Upper lobe of left lung (tissue), 6 donors: ENCODE measurements at regions not wholly inside any gene's neighbourhood (a gene's known extent, or its start where the extent isn't known, plus 50 kb on each side); places are given as distances from the start of the nearest gene placed in this dataset.

ENCODE experiments used
- ATAC-seq, 2 donors: fragments of 200-7000 bp; cut with Tn5 transposase; one replicate each; pipeline ENCODE4 v1.9.1; 2022; ENCODE audit warnings: mild to moderate bottlenecking in 2 of 2, moderate library complexity in 2 of 2; ENCODE audit not compliant: low FRiP score in 2 of 2
- DNase-seq, 2 donors: peaks; one replicate each; pipeline ENCODE4 v3.0.0-alpha.2; 2019 to 2020
- H3K27ac ChIP-seq, 4 donors: fragments of 200-600 bp; sonication (generic); one replicate each; pipeline ENCODE4 v1.5.1; 2016 to 2019
- H3K27me3 ChIP-seq, 4 donors: fragments of 200-600 bp; sonication (generic); one replicate each; pipeline ENCODE4 v1.5.1; 2017 to 2019
- H3K36me3 ChIP-seq, 4 donors: fragments of 200-600 bp; sonication (generic); one replicate each; pipeline ENCODE4 v1.5.1; 2016 to 2019
- H3K4me1 ChIP-seq, 4 donors: fragments of 200-600 bp; sonication (generic); one replicate each; pipeline ENCODE4 v1.5.1; 2018 to 2019
- H3K4me3 ChIP-seq, 4 donors: fragments of 200-600 bp; sonication (generic); one replicate each; pipeline ENCODE4 v1.5.1; 2017 to 2019; ENCODE audit warnings: mild to moderate bottlenecking in 2 of 4, moderate library complexity in 1 of 4
- H3K9me3 ChIP-seq, 4 donors: fragments of 200-600 bp; sonication (generic); one replicate each; pipeline ENCODE4 v1.5.1; 2018 to 2019
- EP300 ChIP-seq, 4 donors: sonication (generic); formaldehyde crosslinking; IDR thresholded peaks; one replicate each; pipeline ENCODE4 v1.5.1; 2017; ENCODE audit warnings: antibody characterized with exemption in 4 of 4, control low read depth in 2 of 4
- POLR2A ChIP-seq, 4 donors: fragments of 450-650 bp; IDR thresholded peaks; one replicate each; pipeline ENCODE4 v1.5.1; 2016 to 2017; ENCODE audit warnings: antibody characterized with exemption in 4 of 4, mild to moderate bottlenecking in 2 of 4
- POLR2AphosphoS5 ChIP-seq, 2 donors: sonication (generic); formaldehyde crosslinking; IDR thresholded peaks; one replicate each; pipeline ENCODE4 v1.5.1; 2017; ENCODE audit warnings: antibody characterized with exemption in 2 of 2
- whole genome bisulfite sequencing, 2 donors: methylation state at CpG; one replicate each; pipeline ENCODE4 v1.1.5; 2017 to 2018; 5-methylcytosine and 5-hydroxymethylcytosine counted together
- TF ChIP-seq, protein P1 (sequence below), 6 experiments: fragments of 450-650 bp in 4 of 6; fragments of 200-600 bp in 2 of 6; sonication (generic) in 2 of 6; IDR thresholded peaks; one replicate each; pipeline ENCODE4 v1.5.1; 2016 to 2019; ENCODE audit warnings: antibody characterized with exemption in 6 of 6
- donor health status: DM: no; HTN: no; CAD: no; lungs with moderate emphysema.
- donor health status: DM: no; HTN: yes; CAD: no; lungs with severe emphysema.

DNA sequence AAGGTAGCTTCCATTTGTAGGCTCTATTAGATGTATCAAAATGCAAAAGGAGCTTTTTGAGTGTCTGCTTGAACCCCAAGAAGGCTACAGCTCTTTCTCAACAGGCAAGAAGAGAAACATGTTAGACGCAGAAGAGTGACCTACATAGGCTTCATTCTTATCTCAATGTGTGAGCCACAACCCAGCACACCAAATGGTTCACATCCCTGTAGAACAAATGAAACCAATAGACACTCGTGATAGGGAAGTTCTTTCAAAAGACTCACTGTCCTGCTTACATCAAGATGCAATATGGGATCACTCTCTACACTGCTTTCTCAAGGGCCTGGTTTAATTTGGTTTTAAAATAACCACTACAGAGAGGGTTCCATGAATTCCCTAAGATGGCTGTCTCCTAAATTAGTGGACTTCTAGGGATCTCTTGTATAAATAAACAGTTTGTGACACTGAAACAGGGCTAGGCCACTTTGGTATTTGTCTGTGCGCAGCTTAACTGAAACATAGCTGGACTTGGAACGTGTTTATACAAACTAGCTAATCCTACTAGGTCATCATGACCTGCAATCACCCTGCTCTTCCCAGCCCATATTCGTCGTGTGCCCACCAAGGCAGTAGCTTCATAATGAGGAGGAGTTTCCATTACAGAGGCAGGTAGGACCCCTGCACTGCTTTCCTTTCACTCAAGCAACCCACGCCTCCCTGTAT, 225.4 kb upstream of the PREP start:
- DNase-seq (no peak), ATAC-seq (no peak)
- no peaks in the 10 kb centered on the region for H3K36me3 ChIP-seq
- 83 to 91% methylated on average over 7 of the region's 7 CpGs for WGBS, 2 donors
- no peaks in the 10 kb centered on the region for H3K4me1 ChIP-seq
- TF ChIP-seq, protein P1, sequence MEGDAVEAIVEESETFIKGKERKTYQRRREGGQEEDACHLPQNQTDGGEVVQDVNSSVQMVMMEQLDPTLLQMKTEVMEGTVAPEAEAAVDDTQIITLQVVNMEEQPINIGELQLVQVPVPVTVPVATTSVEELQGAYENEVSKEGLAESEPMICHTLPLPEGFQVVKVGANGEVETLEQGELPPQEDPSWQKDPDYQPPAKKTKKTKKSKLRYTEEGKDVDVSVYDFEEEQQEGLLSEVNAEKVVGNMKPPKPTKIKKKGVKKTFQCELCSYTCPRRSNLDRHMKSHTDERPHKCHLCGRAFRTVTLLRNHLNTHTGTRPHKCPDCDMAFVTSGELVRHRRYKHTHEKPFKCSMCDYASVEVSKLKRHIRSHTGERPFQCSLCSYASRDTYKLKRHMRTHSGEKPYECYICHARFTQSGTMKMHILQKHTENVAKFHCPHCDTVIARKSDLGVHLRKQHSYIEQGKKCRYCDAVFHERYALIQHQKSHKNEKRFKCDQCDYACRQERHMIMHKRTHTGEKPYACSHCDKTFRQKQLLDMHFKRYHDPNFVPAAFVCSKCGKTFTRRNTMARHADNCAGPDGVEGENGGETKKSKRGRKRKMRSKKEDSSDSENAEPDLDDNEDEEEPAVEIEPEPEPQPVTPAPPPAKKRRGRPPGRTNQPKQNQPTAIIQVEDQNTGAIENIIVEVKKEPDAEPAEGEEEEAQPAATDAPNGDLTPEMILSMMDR (IDR thresholded peaks at IDR 0.05) = no peak
- no peak for TF ChIP-seq POLR2A (IDR thresholded peaks at IDR 0.05)
- TF ChIP-seq EP300 (IDR thresholded peaks at IDR 0.05) = no peak
- no peak for TF ChIP-seq POLR2AphosphoS5 (IDR thresholded peaks at IDR 0.05)
- H3K9me3 ChIP-seq = no peaks in the 10 kb centered on the region
- no peak overlapping the region for H3K4me3 ChIP-seq
- H3K27ac ChIP-seq = no peak overlapping the region
- H3K27me3 ChIP-seq = no peaks in the 10 kb centered on the region

DNA sequence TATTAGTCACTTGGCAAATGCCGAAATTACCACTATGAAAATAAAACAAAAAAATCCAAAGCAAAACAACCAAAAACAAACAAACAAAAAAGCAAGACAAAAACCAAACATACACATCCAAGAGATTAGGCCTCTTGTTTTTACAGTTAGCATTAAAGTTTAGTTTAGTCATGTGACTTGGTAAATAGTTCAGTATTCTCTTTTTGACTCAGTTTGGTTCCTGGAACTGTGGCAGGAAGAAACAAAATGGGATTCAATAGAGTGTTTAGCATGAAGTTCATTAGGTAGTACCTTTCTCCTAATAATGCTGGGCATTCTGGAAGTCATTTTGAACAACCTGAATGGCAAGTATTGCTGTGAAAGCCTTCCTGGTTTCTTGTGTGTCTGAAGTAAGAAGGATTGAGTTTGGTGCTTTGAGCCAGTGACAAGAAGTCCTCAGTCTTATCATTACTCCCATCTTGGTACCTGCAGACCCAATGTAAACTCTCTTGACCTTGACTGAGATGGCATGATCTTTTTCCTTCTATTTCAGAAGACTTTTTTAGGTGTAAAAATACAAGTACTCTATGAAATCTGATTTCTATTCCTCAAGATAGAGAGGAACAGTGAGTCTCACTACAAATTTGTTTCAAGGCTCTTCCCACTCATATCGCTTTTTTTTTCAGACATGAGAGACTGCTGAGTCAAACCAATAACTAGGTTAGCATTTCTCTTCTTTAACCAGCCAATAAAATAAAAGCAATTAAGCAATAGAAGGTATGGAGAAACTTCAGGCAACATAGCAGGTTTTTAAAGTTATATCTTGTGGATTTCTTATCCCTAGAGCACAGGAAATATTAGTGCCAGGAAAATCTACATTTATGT, 223.6 kb upstream of the PREP start:
- DNase-seq (no peak), ATAC-seq (no peak)
- no peak overlapping the region for H3K27ac ChIP-seq
- TF ChIP-seq POLR2AphosphoS5 (IDR thresholded peaks at IDR 0.05) = no peak
- no peak for TF ChIP-seq EP300 (IDR thresholded peaks at IDR 0.05)
- TF ChIP-seq POLR2A (IDR thresholded peaks at IDR 0.05) = no peak
- TF ChIP-seq, protein P1 (IDR thresholded peaks at IDR 0.05) = no peak
- WGBS, 2 donors = 94% methylated on average over 2 of the region's 2 CpGs
- H3K27me3 ChIP-seq = no peaks in the 10 kb centered on the region
- no peak overlapping the region for H3K4me3 ChIP-seq
- H3K9me3 ChIP-seq = no peaks in the 10 kb centered on the region
- H3K36me3 ChIP-seq = no peaks in the 10 kb centered on the region
- no peaks in the 10 kb centered on the region for H3K4me1 ChIP-seq

DNA sequence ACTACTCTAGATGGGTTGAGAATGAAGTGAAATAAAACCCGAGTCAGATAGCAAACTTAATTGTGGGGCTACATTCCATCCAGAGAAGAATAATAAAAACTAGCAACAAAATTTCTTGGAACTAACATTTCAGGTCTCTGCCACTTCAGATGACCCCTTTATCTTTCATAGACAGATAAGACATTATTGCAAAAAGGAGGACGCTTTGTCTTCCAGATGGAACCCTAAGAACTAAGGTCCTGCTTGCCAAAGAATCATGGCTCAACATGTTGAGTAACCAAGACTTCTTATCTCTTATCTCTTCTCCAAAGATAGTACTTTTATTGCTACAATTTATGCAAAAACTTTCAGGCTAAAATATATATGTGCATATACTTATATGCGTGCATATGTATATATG, 221.1 kb upstream of the PREP start:
- Histone ChIP-seq H3K27ac (no peak overlapping the region), H3K4me1 (no peaks in the 10 kb centered on the region), H3K9me3 (no peaks in the 10 kb centered on the region), H3K27me3 (no peaks in the 10 kb centered on the region), H3K4me3 (no peak overlapping the region), H3K36me3 (no peaks in the 10 kb centered on the region)
- DNase-seq (no peak), ATAC-seq (no peak)
- no peak for TF ChIP-seq POLR2A (IDR thresholded peaks at IDR 0.05)
- no peak for TF ChIP-seq EP300 (IDR thresholded peaks at IDR 0.05)
- no peak for TF ChIP-seq POLR2AphosphoS5 (IDR thresholded peaks at IDR 0.05)
- 87% methylated on average over 3 of the region's 3 CpGs for WGBS, 2 donors

- H3K9me3 ChIP-seq = no peaks in the 10 kb centered on the region
- H3K27ac ChIP-seq = no peak overlapping the region
- H3K36me3 ChIP-seq = no peaks in the 10 kb centered on the region
- no peaks in the 10 kb centered on the region for H3K27me3 ChIP-seq
- WGBS, 2 donors = 87 to 92% methylated on average over 3 of the region's 3 CpGs
- DNase-seq (no peak), ATAC-seq (no peak)
- H3K4me3 ChIP-seq = no peak overlapping the region
- H3K4me1 ChIP-seq = no peaks in the 10 kb centered on the region
- TF ChIP-seq POLR2AphosphoS5 (IDR thresholded peaks at IDR 0.05) = no peak
- TF ChIP-seq EP300 (IDR thresholded peaks at IDR 0.05) = no peak
- TF ChIP-seq, protein P1 (IDR thresholded peaks at IDR 0.05) = no peak
- no peak for TF ChIP-seq POLR2A (IDR thresholded peaks at IDR 0.05)
Measured at GRCh38 chr6:105622226-105622625, 219.3 kb upstream of the PREP start.

DNA sequence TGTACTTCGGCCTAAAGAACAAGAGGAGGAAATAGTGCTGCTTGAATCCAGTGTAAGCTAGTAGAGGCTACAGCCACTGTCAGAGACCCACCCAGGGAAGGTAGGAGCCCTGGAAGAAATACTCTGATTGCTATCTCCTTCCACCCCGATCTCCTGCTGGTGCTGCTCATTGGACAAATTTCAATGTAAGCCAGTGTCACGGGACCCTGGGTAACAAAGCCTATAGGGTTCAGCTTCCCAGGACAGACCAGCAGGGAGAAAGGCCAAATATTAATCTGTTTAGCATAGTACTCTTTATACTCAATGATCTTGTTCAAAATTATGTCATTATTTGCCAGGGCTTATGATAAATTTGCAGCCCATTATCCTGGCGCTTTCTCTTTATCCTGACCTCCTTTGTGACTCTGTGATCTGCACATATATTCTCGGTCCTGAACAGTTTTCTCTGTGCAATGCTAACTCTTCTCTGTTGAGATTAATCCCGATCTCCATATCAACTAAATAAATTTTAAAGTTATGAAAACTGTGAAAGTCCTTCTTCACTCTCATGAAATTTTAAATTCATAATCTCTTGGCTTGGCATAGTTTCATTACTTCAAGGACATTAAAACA, 218.8 kb upstream of the PREP start:
- TF ChIP-seq EP300 (IDR thresholded peaks at IDR 0.05) (no peak), POLR2A (IDR thresholded peaks at IDR 0.05) (no peak), POLR2AphosphoS5 (IDR thresholded peaks at IDR 0.05) (no peak)
- TF ChIP-seq, protein P1 (IDR thresholded peaks at IDR 0.05) = no peak
- H3K27me3 ChIP-seq = no peaks in the 10 kb centered on the region
- no peak overlapping the region for H3K4me3 ChIP-seq
- no peaks in the 10 kb centered on the region for H3K36me3 ChIP-seq
- DNase-seq (no peak), ATAC-seq (no peak)
- no peak overlapping the region for H3K27ac ChIP-seq
- H3K9me3 ChIP-seq = no peaks in the 10 kb centered on the region
- 89% methylated on average over 6 of the region's 6 CpGs for WGBS, 2 donors
- no peaks in the 10 kb centered on the region for H3K4me1 ChIP-seq
